ENCODE measurements at regions not wholly inside any gene's neighbourhood (a gene's known extent, or its start where the extent isn't known, plus 50 kb on each side); places are given as distances from the start of the nearest gene placed in this dataset.

GRCh38 chr6:113377362-113377942 lies 479.7 kb upstream of the MARCKS start:
- Histone ChIP-seq H3K27ac (ENCODE audit: low read depth, low read length) (peak overlapping the region; percentile 97), H4K20me1 (ENCODE audit: insufficient read depth, low read length) (no peaks in the 10 kb centered on the region), H3K4me3 (ENCODE audit: insufficient read depth, low read depth, low read length) (no peak overlapping the region), H3K4me1 (ENCODE audit: insufficient read depth, low read length) (peaks cover 22% of the 10 kb centered on the region), H3K9me3 (ENCODE audit: insufficient read depth, low read depth, low read length) (no peaks in the 10 kb centered on the region), H3K9ac (ENCODE audit: low read length) (peak overlapping the region; percentile 34), H2AFZ (ENCODE audit: low read depth, low read length) (peak overlapping the region; percentile 35), H3K4me2 (ENCODE audit: low read length) (no peak overlapping the region), H3K79me2 (ENCODE audit: insufficient read depth, low read length) (no peaks in the 10 kb centered on the region), H3K36me3 (ENCODE audit: insufficient read depth, low read length) (no peaks in the 10 kb centered on the region), H3K27me3 (ENCODE audit: insufficient read depth, low read length) (no peaks in the 10 kb centered on the region)
- DNase-seq (ENCODE audit: low read depth) (no peak), FAIRE-seq (peak; percentile 34)
- no peak overlapping the region for H3K27ac Mint-ChIP-seq (ENCODE audit: unreplicated experiment)
- TF ChIP-seq EZH2 (IDR thresholded peaks at IDR 0.05; ENCODE audit: insufficient read depth, low read length) (no peak), CTCF (IDR thresholded peaks at IDR 0.05; ENCODE audit: insufficient read depth, low read depth, low read length) (no peak)
- no peaks in the 10 kb centered on the region for H3K9me3 Mint-ChIP-seq (ENCODE audit: unreplicated experiment)
- H3K36me3 Mint-ChIP-seq (ENCODE audit: low read depth, unreplicated experiment) = no peaks in the 10 kb centered on the region
- no peak overlapping the region for H3K4me3 Mint-ChIP-seq (ENCODE audit: unreplicated experiment)
- no peaks in the 10 kb centered on the region for H3K27me3 Mint-ChIP-seq (ENCODE audit: low read depth, unreplicated experiment)
- H3K4me1 Mint-ChIP-seq (ENCODE audit: low read depth, unreplicated experiment) = peaks cover 14% of the 10 kb centered on the region

- no peaks in the 10 kb centered on the region for H3K79me2 ChIP-seq (ENCODE audit: insufficient read depth, low read length)
- no peak for DNase-seq (ENCODE audit: low read depth)
- no peak overlapping the region for H2AFZ ChIP-seq (ENCODE audit: low read depth, low read length)
- no peaks in the 10 kb centered on the region for H3K27me3 ChIP-seq (ENCODE audit: insufficient read depth, low read length)
- no peak overlapping the region for H3K4me2 ChIP-seq (ENCODE audit: low read length)
- no peak for FAIRE-seq
- Mint-ChIP-seq H3K9me3 (ENCODE audit: unreplicated experiment) (no peaks in the 10 kb centered on the region), H3K36me3 (ENCODE audit: low read depth, unreplicated experiment) (no peaks in the 10 kb centered on the region), H3K4me3 (ENCODE audit: unreplicated experiment) (no peak overlapping the region), H3K27me3 (ENCODE audit: low read depth, unreplicated experiment) (no peaks in the 10 kb centered on the region), H3K27ac (ENCODE audit: unreplicated experiment) (peak overlapping the region; percentile 67), H3K4me1 (ENCODE audit: low read depth, unreplicated experiment) (peaks cover 21% of the 10 kb centered on the region)
- TF ChIP-seq EZH2 (IDR thresholded peaks at IDR 0.05; ENCODE audit: insufficient read depth, low read length) = no peak
- TF ChIP-seq CTCF (IDR thresholded peaks at IDR 0.05; ENCODE audit: insufficient read depth, low read depth, low read length) = no peak
- H3K9me3 ChIP-seq (ENCODE audit: insufficient read depth, low read depth, low read length) = no peaks in the 10 kb centered on the region
- no peak overlapping the region for H3K27ac ChIP-seq (ENCODE audit: low read depth, low read length)
- H3K4me3 ChIP-seq (ENCODE audit: insufficient read depth, low read depth, low read length) = no peak overlapping the region
- H3K9ac ChIP-seq (ENCODE audit: low read length) = no peak overlapping the region
- H4K20me1 ChIP-seq (ENCODE audit: insufficient read depth, low read length) = no peaks in the 10 kb centered on the region
- peaks cover 29% of the 10 kb centered on the region for H3K4me1 ChIP-seq (ENCODE audit: insufficient read depth, low read length)
- H3K36me3 ChIP-seq (ENCODE audit: insufficient read depth, low read length) = no peaks in the 10 kb centered on the region
These were observed 476.6 kb upstream of the MARCKS start for GRCh38 chr6:113380591-113380990.

- H3K9ac ChIP-seq (ENCODE audit: low read length) = no peak overlapping the region
- H3K27ac ChIP-seq (ENCODE audit: low read depth, low read length) = no peak overlapping the region
- H3K36me3 Mint-ChIP-seq (ENCODE audit: low read depth, unreplicated experiment) = no peaks in the 10 kb centered on the region
- no peak overlapping the region for H3K27ac Mint-ChIP-seq (ENCODE audit: unreplicated experiment)
- TF ChIP-seq EZH2 (IDR thresholded peaks at IDR 0.05; ENCODE audit: insufficient read depth, low read length) = no peak
- no peak for TF ChIP-seq CTCF (IDR thresholded peaks at IDR 0.05; ENCODE audit: insufficient read depth, low read depth, low read length)
- no peaks in the 10 kb centered on the region for H4K20me1 ChIP-seq (ENCODE audit: insufficient read depth, low read length)
- H3K9me3 ChIP-seq (ENCODE audit: insufficient read depth, low read depth, low read length) = no peaks in the 10 kb centered on the region
- peaks cover 23% of the 10 kb centered on the region for H3K4me1 ChIP-seq (ENCODE audit: insufficient read depth, low read length)
- H3K4me3 ChIP-seq (ENCODE audit: insufficient read depth, low read depth, low read length) = no peak overlapping the region
- DNase-seq (ENCODE audit: low read depth) (no peak), FAIRE-seq (no peak)
- H3K79me2 ChIP-seq (ENCODE audit: insufficient read depth, low read length) = no peaks in the 10 kb centered on the region
- H3K27me3 ChIP-seq (ENCODE audit: insufficient read depth, low read length) = no peaks in the 10 kb centered on the region
- no peak overlapping the region for H3K4me2 ChIP-seq (ENCODE audit: low read length)
- no peaks in the 10 kb centered on the region for H3K27me3 Mint-ChIP-seq (ENCODE audit: low read depth, unreplicated experiment)
- H3K4me3 Mint-ChIP-seq (ENCODE audit: unreplicated experiment) = no peak overlapping the region
- no peaks in the 10 kb centered on the region for H3K36me3 ChIP-seq (ENCODE audit: insufficient read depth, low read length)
- no peaks in the 10 kb centered on the region for H3K9me3 Mint-ChIP-seq (ENCODE audit: unreplicated experiment)
- peaks cover 16% of the 10 kb centered on the region for H3K4me1 Mint-ChIP-seq (ENCODE audit: low read depth, unreplicated experiment)
- no peak overlapping the region for H2AFZ ChIP-seq (ENCODE audit: low read depth, low read length)
These were observed 475.9 kb upstream of the MARCKS start for GRCh38 chr6:113381232-113381631.
